Retinal pigment epithelial cell (primary cell): ENCODE measurements at regions not wholly inside any gene's neighbourhood (a gene's known extent, or its start where the extent isn't known, plus 50 kb on each side); places are given as distances from the start of the nearest gene placed in this dataset.
A peak's percentile ranks its signal among the peaks of the same experiment; 100 is the strongest.
"Not testable (repeated sequence)": the region's sequence is repeated elsewhere in the genome, so short reads cannot be mapped to it uniquely, and the experiment has no call there.

ENCODE experiments used
- DNase-seq: peaks from one replicate; pipeline ENCODE4 v3.0.0-alpha.2; 2010; ENCODE audit warnings: low read depth
- H3K4me3 ChIP-seq: 2 replicates; pipeline ENCODE4 v1.5.1; 2011; ENCODE audit warnings: mild to moderate bottlenecking, low read length, control low read depth, moderate library complexity
- CTCF ChIP-seq: conservative IDR thresholded peaks from 2 replicates; pipeline ENCODE4 v1.5.1; 2011; ENCODE audit warnings: low read depth, low read length, control low read depth, inconsistent platforms

- TF ChIP-seq CTCF = no peak
- no peak for DNase-seq
- H3K4me3 ChIP-seq = no peak overlapping the region
These were observed 100.3 kb upstream of the USP9X start for GRCh38 chrX:40984962-40985361.

- DNase-seq = no peak
- no peak for TF ChIP-seq CTCF
- H3K4me3 ChIP-seq = no peak overlapping the region
These were observed 97.8 kb upstream of the USP9X start for GRCh38 chrX:40987413-40987812.

- no peak for TF ChIP-seq CTCF
- H3K4me3 ChIP-seq = no peak overlapping the region
- no peak for DNase-seq
These were observed 97.1 kb upstream of the USP9X start for GRCh38 chrX:40988100-40988499.

- not testable (repeated sequence) for H3K4me3 ChIP-seq, DNase-seq
These were observed 91.8 kb upstream of the USP9X start for GRCh38 chrX:40993395-40993794.

GRCh38 chrX:40996886-40997530 lies 88.2 kb upstream of the USP9X start:
- peak; percentile 50 for DNase-seq
- no peak for TF ChIP-seq CTCF
- no peak overlapping the region for H3K4me3 ChIP-seq

GRCh38 chrX:40998123-40998522 lies 87.1 kb upstream of the USP9X start:
- DNase-seq = no peak
- TF ChIP-seq CTCF = no peak
- H3K4me3 ChIP-seq = no peak overlapping the region

- no peak for DNase-seq
- no peak overlapping the region for H3K4me3 ChIP-seq
- TF ChIP-seq CTCF = no peak
These were observed 83.9 kb upstream of the USP9X start for GRCh38 chrX:41001327-41001726.
